Liver (tissue), 8 donors: ENCODE measurements at regions not wholly inside any gene's neighbourhood (a gene's known extent, or its start where the extent isn't known, plus 50 kb on each side); places are given as distances from the start of the nearest gene placed in this dataset.

Experiments used
- DNase-seq: peaks from one replicate; pipeline ENCODE4 v3.0.0-alpha.2; 2017; ENCODE audit warnings: low spot score
- H3K27ac ChIP-seq, 2 donors: one replicate each; pipeline ENCODE4 v1.7.0; 2013; ENCODE audit warnings: inconsistent platforms in 2 of 2, low read length in 2 of 2, control low read depth in 1 of 2, low read depth in 1 of 2, mild to moderate bottlenecking in 1 of 2
- H3K27me3 ChIP-seq, 4 donors: one replicate each; pipeline versions ENCODE4 v1.6.1 to v1.7.0; 2013; ENCODE audit warnings: low read length in 3 of 4, inconsistent platforms in 1 of 4, mild to moderate bottlenecking in 1 of 4, moderate library complexity in 1 of 4; ENCODE audit not compliant: control insufficient read depth in 4 of 4, insufficient read depth in 4 of 4
- H3K36me3 ChIP-seq, 4 donors: one replicate each; pipeline versions ENCODE4 v1.6.1 to v1.7.0; 2013; ENCODE audit warnings: low read length in 3 of 4, mild to moderate bottlenecking in 3 of 4, low read depth in 1 of 4, moderate library complexity in 1 of 4; ENCODE audit not compliant: control insufficient read depth in 4 of 4, insufficient read depth in 3 of 4
- H3K4me1 ChIP-seq, 4 donors: one replicate each; pipeline versions ENCODE4 v1.6.1 to v1.7.0; 2013; ENCODE audit warnings: low read length in 3 of 4, mild to moderate bottlenecking in 3 of 4, moderate library complexity in 1 of 4; ENCODE audit not compliant: control insufficient read depth in 4 of 4, insufficient read depth in 4 of 4
- H3K4me3 ChIP-seq, 3 donors: one replicate each; pipeline versions ENCODE4 v1.6.1 to v1.7.0; 2013; ENCODE audit warnings: low read length in 3 of 3, control low read depth in 1 of 3, low read depth in 1 of 3, mild to moderate bottlenecking in 1 of 3
- H3K9ac ChIP-seq, 2 donors: one replicate each; pipeline ENCODE4 v1.7.0; 2013; ENCODE audit warnings: low read length in 2 of 2, mild to moderate bottlenecking in 2 of 2, moderate library complexity in 2 of 2, control low read depth in 1 of 2, low read depth in 1 of 2
- H3K9me3 ChIP-seq, 4 donors: one replicate each; pipeline versions ENCODE4 v1.6.1 to v1.7.0; 2013; ENCODE audit warnings: low read length in 3 of 4; ENCODE audit not compliant: control insufficient read depth in 4 of 4
- CTCF ChIP-seq: fragments of 150-350 bp; IDR thresholded peaks from 2 replicates; pipeline ENCODE4 v1.5.1; 2017; ENCODE audit warnings: improper control_type of control experiment, low read depth, low read length; ENCODE audit not compliant: missing input control
- EGR1 ChIP-seq, 2 donors: IDR thresholded peaks; 2 replicates each; pipeline ENCODE4 v1.6.1; 2016 to 2018; ENCODE audit warnings: antibody characterized with exemption in 2 of 2, low read depth in 2 of 2
- FOXA1 ChIP-seq: IDR thresholded peaks from 2 replicates; pipeline ENCODE4 v1.6.1; 2016; ENCODE audit warnings: antibody characterized with exemption
- FOXA2 ChIP-seq: IDR thresholded peaks from 2 replicates; pipeline ENCODE4 v1.6.1; 2016; ENCODE audit warnings: antibody characterized with exemption
- GABPA ChIP-seq, 2 donors: IDR thresholded peaks in 1 of 2; conservative IDR thresholded peaks in 1 of 2; 2 replicates each; pipeline ENCODE4 v1.6.1; 2016; ENCODE audit warnings: antibody characterized with exemption in 2 of 2, mild to moderate bottlenecking in 1 of 2, moderate library complexity in 1 of 2
- HNF4A ChIP-seq, 2 donors: conservative IDR thresholded peaks; 2 replicates each; pipeline ENCODE4 v1.6.1; 2016; ENCODE audit warnings: antibody characterized with exemption in 2 of 2, mild to moderate bottlenecking in 2 of 2
- HNF4G ChIP-seq: IDR thresholded peaks from 2 replicates; pipeline ENCODE4 v1.6.1; 2016; ENCODE audit warnings: antibody characterized with exemption
- JUND ChIP-seq, 2 donors: IDR thresholded peaks; 2 replicates each; pipeline ENCODE4 v1.6.1; 2016; ENCODE audit warnings: antibody characterized with exemption in 2 of 2
- MAX ChIP-seq: IDR thresholded peaks from 2 replicates; pipeline ENCODE4 v1.6.1; 2016; ENCODE audit warnings: antibody characterized with exemption
- NR2F2 ChIP-seq: IDR thresholded peaks from 2 replicates; pipeline ENCODE4 v1.6.1; 2016; ENCODE audit warnings: antibody characterized with exemption
- RAD21 ChIP-seq, 2 donors: IDR thresholded peaks; 2 replicates each; pipeline ENCODE4 v1.6.1; 2016; ENCODE audit warnings: antibody characterized with exemption in 2 of 2, mild to moderate bottlenecking in 2 of 2
- RXRA ChIP-seq, 2 donors: IDR thresholded peaks; 2 replicates each; pipeline ENCODE4 v1.6.1; 2017 to 2018; ENCODE audit warnings: antibody characterized with exemption in 2 of 2, mild to moderate bottlenecking in 1 of 2
- SP1 ChIP-seq: IDR thresholded peaks from 2 replicates; pipeline ENCODE4 v1.6.1; 2018; ENCODE audit warnings: antibody characterized with exemption, mild to moderate bottlenecking
- TAF1 ChIP-seq: conservative IDR thresholded peaks from 2 replicates; pipeline ENCODE4 v1.6.1; 2016; ENCODE audit warnings: antibody characterized with exemption, mild to moderate bottlenecking
- YY1 ChIP-seq: IDR thresholded peaks from 2 replicates; pipeline ENCODE4 v1.6.1; 2016; ENCODE audit warnings: antibody characterized with exemption, mild to moderate bottlenecking
- ZBTB33 ChIP-seq: IDR thresholded peaks from 2 replicates; pipeline ENCODE4 v1.6.1; 2016; ENCODE audit warnings: antibody characterized with exemption
- WGBS: extraction: QIAGEN DNeasy Blood & Tissue Kit; methylation state at CpG from one replicate; pipeline ENCODE4 v1.1.7; 2013; 5-methylcytosine and 5-hydroxymethylcytosine counted together
- TF ChIP-seq, protein P1 (sequence below): IDR thresholded peaks from 2 replicates; pipeline ENCODE4 v1.6.1; 2016; ENCODE audit warnings: antibody characterized with exemption, mild to moderate bottlenecking
- TF ChIP-seq, protein P2 (sequence below): IDR thresholded peaks from 2 replicates; pipeline ENCODE4 v1.6.1; 2016; ENCODE audit warnings: antibody characterized with exemption
- donor health status: healthy.
- donor health status: healthy.
- donor health status: healthy.
- donor health status: healthy.
- donor health status: healthy.

GRCh38 chr1:115183158-115183557 is 93.9 kb upstream of the TSPAN2 start:
- Histone ChIP-seq H3K27ac (no peak overlapping the region), H3K36me3 (no peaks in the 10 kb centered on the region), H3K4me3 (no peak overlapping the region), H3K4me1 (peaks cover 0 to 15% (median 8%) of the 10 kb centered on the region in 4 donors), H3K27me3 (no peaks in the 10 kb centered on the region), H3K9me3 (no peaks in the 10 kb centered on the region), H3K9ac (no peak overlapping the region)
- WGBS = 94% methylated on average over 6 of the region's 6 CpGs
- no peak for TF ChIP-seq NR2F2
- TF ChIP-seq FOXA2 = no peak
- TF ChIP-seq RAD21 (IDR thresholded peaks at IDR 0.05) = no peak
- no peak for TF ChIP-seq CTCF
- TF ChIP-seq FOXA1 = no peak
- TF ChIP-seq TAF1 = no peak
- no peak for TF ChIP-seq RXRA (IDR thresholded peaks at IDR 0.05)
- no peak for TF ChIP-seq YY1
- TF ChIP-seq, protein P1, sequence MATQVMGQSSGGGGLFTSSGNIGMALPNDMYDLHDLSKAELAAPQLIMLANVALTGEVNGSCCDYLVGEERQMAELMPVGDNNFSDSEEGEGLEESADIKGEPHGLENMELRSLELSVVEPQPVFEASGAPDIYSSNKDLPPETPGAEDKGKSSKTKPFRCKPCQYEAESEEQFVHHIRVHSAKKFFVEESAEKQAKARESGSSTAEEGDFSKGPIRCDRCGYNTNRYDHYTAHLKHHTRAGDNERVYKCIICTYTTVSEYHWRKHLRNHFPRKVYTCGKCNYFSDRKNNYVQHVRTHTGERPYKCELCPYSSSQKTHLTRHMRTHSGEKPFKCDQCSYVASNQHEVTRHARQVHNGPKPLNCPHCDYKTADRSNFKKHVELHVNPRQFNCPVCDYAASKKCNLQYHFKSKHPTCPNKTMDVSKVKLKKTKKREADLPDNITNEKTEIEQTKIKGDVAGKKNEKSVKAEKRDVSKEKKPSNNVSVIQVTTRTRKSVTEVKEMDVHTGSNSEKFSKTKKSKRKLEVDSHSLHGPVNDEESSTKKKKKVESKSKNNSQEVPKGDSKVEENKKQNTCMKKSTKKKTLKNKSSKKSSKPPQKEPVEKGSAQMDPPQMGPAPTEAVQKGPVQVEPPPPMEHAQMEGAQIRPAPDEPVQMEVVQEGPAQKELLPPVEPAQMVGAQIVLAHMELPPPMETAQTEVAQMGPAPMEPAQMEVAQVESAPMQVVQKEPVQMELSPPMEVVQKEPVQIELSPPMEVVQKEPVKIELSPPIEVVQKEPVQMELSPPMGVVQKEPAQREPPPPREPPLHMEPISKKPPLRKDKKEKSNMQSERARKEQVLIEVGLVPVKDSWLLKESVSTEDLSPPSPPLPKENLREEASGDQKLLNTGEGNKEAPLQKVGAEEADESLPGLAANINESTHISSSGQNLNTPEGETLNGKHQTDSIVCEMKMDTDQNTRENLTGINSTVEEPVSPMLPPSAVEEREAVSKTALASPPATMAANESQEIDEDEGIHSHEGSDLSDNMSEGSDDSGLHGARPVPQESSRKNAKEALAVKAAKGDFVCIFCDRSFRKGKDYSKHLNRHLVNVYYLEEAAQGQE = no peak
- DNase-seq = peak; percentile 52

DNA sequence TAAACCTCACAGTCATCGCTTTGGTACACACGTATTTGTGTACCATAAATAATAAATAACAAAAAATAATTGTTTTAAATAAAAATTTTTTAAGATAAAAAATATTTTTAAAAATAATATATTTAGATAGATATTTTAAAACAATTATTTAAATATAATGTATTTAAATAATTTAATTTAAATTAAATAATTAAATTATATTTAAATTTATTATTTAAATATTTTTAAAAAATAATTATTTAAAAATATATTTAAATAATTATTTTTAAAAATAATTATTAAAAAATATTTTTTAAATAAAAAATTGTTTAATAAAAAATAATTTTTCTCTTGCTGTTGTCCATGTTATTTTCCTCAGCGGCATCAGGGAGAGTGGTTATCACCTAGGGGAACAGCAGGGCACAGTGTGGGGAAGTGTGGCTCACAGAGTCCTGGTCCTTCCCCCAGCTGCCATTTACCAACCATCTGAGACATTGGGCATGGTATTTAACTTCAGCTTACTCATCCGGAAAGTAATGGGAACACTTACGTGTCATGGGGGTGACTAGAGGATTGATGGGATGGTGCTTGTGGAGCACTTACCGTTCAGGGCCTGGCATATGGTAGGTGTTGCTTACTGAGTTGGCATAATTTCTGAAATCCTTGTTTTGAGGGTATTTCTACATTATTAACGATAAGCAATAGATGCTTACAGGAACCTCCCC is 92.9 kb upstream of the TSPAN2 start:
- TF ChIP-seq GABPA (IDR thresholded peaks at IDR 0.05 in 1 of 2, conservative IDR thresholded peaks at IDR 0.05 in 1 of 2) (no peak), SP1 (no peak), HNF4G (no peak), HNF4A (conservative IDR thresholded peaks at IDR 0.05) (no peak), ZBTB33 (no peak), CTCF (no peak), JUND (IDR thresholded peaks at IDR 0.05) (no peak), RAD21 (IDR thresholded peaks at IDR 0.05) (no peak), TAF1 (no peak), FOXA1 (no peak), MAX (no peak), NR2F2 (no peak), EGR1 (IDR thresholded peaks at IDR 0.05; ENCODE audit: low read depth in 2 of 2) (no peak), FOXA2 (no peak)
- TF ChIP-seq, protein P2, sequence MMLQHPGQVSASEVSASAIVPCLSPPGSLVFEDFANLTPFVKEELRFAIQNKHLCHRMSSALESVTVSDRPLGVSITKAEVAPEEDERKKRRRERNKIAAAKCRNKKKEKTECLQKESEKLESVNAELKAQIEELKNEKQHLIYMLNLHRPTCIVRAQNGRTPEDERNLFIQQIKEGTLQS = no peak
- TF ChIP-seq, protein P1 = no peak
- Histone ChIP-seq H3K9ac (no peak overlapping the region), H3K36me3 (no peaks in the 10 kb centered on the region), H3K27me3 (no peaks in the 10 kb centered on the region), H3K4me3 (no peak overlapping the region), H3K27ac (no peak overlapping the region), H3K9me3 (no peaks in the 10 kb centered on the region), H3K4me1 (peaks cover 0 to 15% (median 8%) of the 10 kb centered on the region in 4 donors)
- 90% methylated on average over 7 of the region's 7 CpGs for WGBS
- DNase-seq = no peak
